ENCODE measurements at regions not wholly inside any gene's neighbourhood (a gene's known extent, or its start where the extent isn't known, plus 50 kb on each side); places are given as distances from the start of the nearest gene placed in this dataset.

- intact Hi-C loops (cut with DNase I; ENCODE audit: low total_unique reads) = no loop called here
- H3K36me3 ChIP-seq = no peaks in the 10 kb centered on the region
- H3K27me3 ChIP-seq = no peaks in the 10 kb centered on the region
- no peak for DNase-seq
- no peaks in the 10 kb centered on the region for H3K9me3 ChIP-seq
- H3K4me1 ChIP-seq = no peaks in the 10 kb centered on the region
- TF ChIP-seq CTCF (IDR thresholded peaks at IDR 0.05 in 4 of 5, conservative IDR thresholded peaks at IDR 0.05 in 1 of 5) (no peak), POLR2A (IDR thresholded peaks at IDR 0.05) (no peak)
- no peak overlapping the region for H3K27ac ChIP-seq
- H3K4me3 ChIP-seq = no peak overlapping the region
- in situ Hi-C loops (cut with MboI; ENCODE audit: low sequenced_read_pairs in 4 of 4) = no loop called here
- no peak for ATAC-seq
These were observed 248.7 kb upstream of the DAB1 start for GRCh38 chr1:57672346-57673140.

DNA sequence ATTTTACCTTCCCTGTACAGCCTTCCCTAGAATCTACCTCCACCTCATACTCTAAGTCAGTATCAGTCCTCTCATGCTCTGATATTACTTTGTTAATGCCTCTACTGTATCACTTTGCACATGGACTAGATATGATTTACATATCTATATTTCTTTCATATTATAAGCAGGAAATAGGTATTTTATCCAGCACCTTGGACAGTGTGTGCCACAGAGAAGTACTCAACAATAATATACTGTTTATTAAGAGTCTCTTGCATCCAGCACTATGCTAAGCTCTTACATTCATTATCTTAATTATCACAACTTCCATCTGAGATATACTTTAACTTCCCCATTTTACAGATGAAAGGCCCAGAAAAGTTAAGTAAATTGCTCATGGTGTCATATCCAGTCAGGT lies 247.9 kb upstream of the DAB1 start:
- Histone ChIP-seq H3K27ac (no peak overlapping the region), H3K4me3 (no peak overlapping the region), H3K27me3 (no peaks in the 10 kb centered on the region), H3K4me1 (no peaks in the 10 kb centered on the region), H3K36me3 (no peaks in the 10 kb centered on the region), H3K9me3 (no peaks in the 10 kb centered on the region)
- DNase-seq (no peak), ATAC-seq (no peak)
- in situ Hi-C loops (cut with MboI; ENCODE audit: low sequenced_read_pairs in 4 of 4) = no loop called here
- TF ChIP-seq POLR2A (IDR thresholded peaks at IDR 0.05) (no peak), CTCF (IDR thresholded peaks at IDR 0.05 in 4 of 5, conservative IDR thresholded peaks at IDR 0.05 in 1 of 5) (no peak)
- intact Hi-C loops (cut with DNase I; ENCODE audit: low total_unique reads) = no loop called here

DNA sequence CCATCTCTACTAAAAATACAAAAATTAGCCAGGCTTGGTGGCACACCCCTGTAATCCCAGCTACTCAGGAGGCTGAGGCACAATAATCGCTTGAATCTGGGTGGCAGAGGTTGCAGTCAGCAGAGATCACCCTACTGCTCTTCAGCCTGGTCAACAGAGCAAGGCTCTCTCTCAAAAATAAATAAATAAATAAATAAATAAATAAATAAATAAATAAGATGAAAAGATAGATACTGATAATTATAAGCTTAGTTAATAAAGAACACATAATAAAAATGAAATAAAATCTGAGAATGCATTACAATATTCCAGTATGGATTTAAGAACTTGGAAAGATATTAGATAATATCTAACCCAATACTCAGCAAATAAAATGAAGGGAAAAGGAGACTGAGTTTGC lies 235.9 kb upstream of the DAB1 start:
- TF ChIP-seq CTCF (IDR thresholded peaks at IDR 0.05 in 4 of 5, conservative IDR thresholded peaks at IDR 0.05 in 1 of 5) (no peak), POLR2A (IDR thresholded peaks at IDR 0.05) (no peak)
- ATAC-seq = no peak

DNA sequence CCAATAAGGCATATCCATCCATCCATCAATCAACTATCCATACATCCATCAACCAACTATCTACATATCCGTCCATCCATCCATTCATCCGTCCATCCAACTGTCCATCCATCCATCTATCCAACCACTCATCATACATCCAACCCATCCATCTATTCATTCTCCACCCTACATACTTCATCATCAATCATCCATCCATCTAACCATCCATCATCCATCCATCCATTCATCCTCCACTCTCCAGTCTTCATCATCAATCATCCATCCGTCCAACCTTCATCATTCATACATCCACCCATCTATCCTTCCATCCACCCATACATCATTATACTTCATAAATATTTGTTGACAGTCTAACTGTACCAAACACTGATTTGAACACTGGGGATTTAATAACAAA lies 231.3 kb upstream of the DAB1 start:
- TF ChIP-seq CTCF (IDR thresholded peaks at IDR 0.05 in 4 of 5, conservative IDR thresholded peaks at IDR 0.05 in 1 of 5) = no peak
- no peak for TF ChIP-seq POLR2A (IDR thresholded peaks at IDR 0.05)
- Histone ChIP-seq H3K27ac (no peak overlapping the region), H3K4me1 (no peaks in the 10 kb centered on the region), H3K36me3 (no peaks in the 10 kb centered on the region), H3K9me3 (no peaks in the 10 kb centered on the region), H3K4me3 (no peak overlapping the region), H3K27me3 (no peaks in the 10 kb centered on the region)
- DNase-seq = no peak
- ATAC-seq = no peak
- in situ Hi-C loops (cut with MboI; ENCODE audit: low sequenced_read_pairs in 4 of 4) = no loop called here
- intact Hi-C loops (cut with DNase I; ENCODE audit: low total_unique reads) = no loop called here

More for the DNA sequence above, 235.9 kb upstream of the DAB1 start:
- Histone ChIP-seq H3K36me3 (no peaks in the 10 kb centered on the region), H3K4me1 (no peaks in the 10 kb centered on the region), H3K4me3 (no peak overlapping the region), H3K27ac (no peak overlapping the region), H3K27me3 (no peaks in the 10 kb centered on the region), H3K9me3 (no peaks in the 10 kb centered on the region)
- in situ Hi-C loops (cut with MboI; ENCODE audit: low sequenced_read_pairs in 4 of 4) = no loop called here
- intact Hi-C loops (cut with DNase I; ENCODE audit: low total_unique reads) = no loop called here
- no peak for DNase-seq

GRCh38 chr1:57644667-57645066 lies 220.8 kb upstream of the DAB1 start:
- Histone ChIP-seq H3K9me3 (no peaks in the 10 kb centered on the region), H3K27ac (no peak overlapping the region), H3K4me1 (no peaks in the 10 kb centered on the region), H3K36me3 (no peaks in the 10 kb centered on the region), H3K4me3 (no peak overlapping the region), H3K27me3 (no peaks in the 10 kb centered on the region)
- DNase-seq (no peak), ATAC-seq (no peak)
- in situ Hi-C loops (cut with MboI; ENCODE audit: low sequenced_read_pairs in 4 of 4) (no loop called here), intact Hi-C loops (cut with DNase I; ENCODE audit: low total_unique reads) (no loop called here)
- TF ChIP-seq POLR2A (IDR thresholded peaks at IDR 0.05) (no peak), CTCF (IDR thresholded peaks at IDR 0.05 in 4 of 5, conservative IDR thresholded peaks at IDR 0.05 in 1 of 5) (no peak)
